ENCODE measurements at regions not wholly inside any gene's neighbourhood (a gene's known extent, or its start where the extent isn't known, plus 50 kb on each side); places are given as distances from the start of the nearest gene placed in this dataset.
A peak's percentile ranks its signal among the peaks of the same experiment; 100 is the strongest.

DNA sequence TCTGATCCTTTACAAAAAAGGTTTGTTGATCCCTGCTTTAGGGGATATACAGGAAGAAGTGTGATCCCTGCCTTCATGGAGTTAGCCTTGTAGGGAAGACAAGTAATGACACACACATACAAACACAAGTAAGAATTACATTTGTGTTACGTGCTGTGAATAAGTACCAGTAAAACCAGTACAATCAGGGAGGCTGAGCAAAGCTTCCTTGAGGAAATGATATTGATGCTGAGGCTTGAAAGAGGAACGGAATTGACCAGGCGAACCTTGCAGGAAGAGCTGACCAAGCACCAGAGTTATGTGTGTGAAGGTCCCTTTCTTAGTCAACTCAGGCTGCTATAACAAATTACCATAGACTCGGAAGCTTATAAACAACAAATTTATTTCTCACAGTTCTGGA, 83.6 kb upstream of the CACUL1 start:
- DNase-seq: no peak

- no peak for DNase-seq
Observed at GRCh38 chr10:118839348-118839747, 84.6 kb upstream of the CACUL1 start.

DNA sequence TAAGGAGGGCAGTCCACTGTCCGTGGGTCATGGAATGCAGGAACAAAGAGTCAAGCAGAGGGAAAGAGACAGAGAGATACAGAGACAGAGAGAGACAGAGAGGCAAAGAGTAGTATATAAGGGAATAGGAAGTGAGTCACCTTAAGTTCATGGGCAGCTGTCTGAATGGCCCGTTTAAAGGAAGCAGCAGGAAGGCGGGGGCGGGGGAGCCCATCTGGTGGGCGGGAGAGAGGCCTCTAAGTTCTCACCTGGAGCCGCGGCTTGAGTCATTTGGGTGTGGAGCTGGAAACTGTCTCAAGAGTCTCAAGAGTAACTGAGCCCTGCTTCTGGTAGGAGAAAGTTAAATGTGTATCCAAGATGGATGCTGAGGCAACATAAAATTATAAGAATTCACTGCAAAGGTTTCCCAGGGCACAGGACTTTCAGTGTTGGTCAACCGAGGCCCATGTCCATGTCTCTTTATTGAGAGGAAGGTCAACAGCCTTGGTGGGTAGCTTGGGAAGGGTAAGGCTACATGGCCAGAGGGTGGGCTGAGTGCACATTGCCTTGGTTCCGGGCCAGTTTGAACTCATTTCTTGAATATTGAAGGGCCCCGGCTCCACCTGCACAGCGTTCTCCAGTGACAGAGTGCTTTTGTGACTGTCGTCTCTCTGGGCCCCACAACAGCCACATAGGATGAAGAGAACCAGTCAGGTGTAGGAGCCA, 85.5 kb upstream of the CACUL1 start:
- peak; percentile 34 for DNase-seq

- no peak for DNase-seq
Observed at GRCh38 chr10:118840776-118841468, 86.2 kb upstream of the CACUL1 start.

DNA sequence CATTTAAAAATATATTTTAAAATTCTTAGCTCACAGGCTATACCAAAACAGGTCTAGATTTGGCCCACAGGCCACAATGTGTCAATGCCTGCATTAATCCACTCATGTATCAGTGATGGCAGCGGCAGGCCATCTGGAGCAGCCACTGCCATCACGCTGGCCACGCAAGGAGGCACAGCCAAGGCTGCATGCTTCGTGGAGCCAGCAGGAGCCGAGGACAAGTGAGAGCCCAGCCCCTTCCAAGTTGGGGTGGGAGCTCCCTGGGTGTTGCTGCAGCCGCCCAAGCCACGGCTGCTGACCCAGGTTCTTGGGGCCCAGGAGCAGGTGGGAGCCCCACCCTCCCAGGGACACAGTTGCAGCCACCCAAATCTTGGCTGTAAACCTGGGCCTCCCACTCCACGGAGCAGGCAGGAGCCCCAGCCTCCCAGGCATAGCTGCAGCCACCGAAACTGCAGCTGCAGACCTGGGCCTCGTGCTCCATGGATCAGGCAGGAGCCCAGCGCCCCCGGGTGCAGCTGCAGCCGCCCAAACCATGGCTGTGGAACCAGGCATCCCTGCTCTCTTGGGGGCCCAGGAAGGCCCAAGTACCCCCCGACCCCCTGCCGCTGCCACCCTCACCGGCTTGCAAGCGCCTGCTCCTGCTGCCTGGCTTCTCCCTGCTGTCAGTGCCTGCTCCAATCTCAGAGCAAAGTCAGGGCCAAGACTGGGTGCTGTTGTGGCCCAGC, 87.3 kb upstream of the CACUL1 start:
- DNase-seq: no peak

DNA sequence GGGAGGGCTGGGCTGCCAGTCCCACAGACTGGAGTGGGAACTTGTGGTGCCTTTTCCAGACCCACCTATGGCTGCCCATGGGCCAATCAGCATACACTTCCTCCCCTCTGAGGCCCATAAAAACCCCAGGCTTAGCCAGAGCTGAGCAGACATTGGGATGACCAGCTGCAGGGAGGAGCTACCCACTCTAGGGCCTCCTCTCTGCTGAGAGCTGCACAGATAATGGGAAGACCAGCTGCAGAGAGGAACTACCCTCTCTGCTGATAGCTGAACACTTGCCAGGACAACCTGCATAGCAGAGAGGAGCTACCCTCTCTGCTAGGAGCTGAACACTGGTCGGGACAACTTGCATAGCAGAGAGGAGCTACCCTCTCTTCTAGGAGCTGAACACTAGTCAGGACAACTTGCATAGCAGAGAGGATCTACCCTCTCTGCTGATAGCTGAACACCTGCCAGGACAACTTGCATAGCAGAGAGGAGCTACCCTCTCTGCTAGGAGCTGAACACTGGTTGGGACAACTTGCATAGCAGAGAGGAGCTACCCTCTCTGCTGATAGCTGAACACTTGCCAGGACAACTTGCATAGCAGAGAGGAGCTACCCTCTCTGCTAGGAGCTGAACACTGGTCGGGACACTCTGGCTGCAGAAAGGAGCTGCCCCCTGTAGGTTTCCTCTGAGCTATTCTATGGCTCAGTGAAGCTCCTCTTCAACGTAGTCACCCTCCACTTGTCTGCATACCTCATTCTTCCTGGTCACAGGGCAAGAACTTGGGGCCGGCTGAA, 88.3 kb upstream of the CACUL1 start:
- no peak for DNase-seq

- no peak for DNase-seq
Observed at GRCh38 chr10:118843647-118844265, 89.0 kb upstream of the CACUL1 start.

GRCh38 chr10:118844731-118845521, 90.2 kb upstream of the CACUL1 start:
- DNase-seq: no peak

- DNase-seq: no peak
Observed at GRCh38 chr10:118845776-118846175, 91.0 kb upstream of the CACUL1 start.

- DNase-seq: peak; percentile 58
Observed at GRCh38 chr10:118850418-118851061, 95.8 kb upstream of the CACUL1 start.

GRCh38 chr10:118851062-118852035, 96.6 kb upstream of the CACUL1 start:
- DNase-seq: no peak

- DNase-seq: no peak
Observed at GRCh38 chr10:118853916-118854315, 99.1 kb upstream of the CACUL1 start.

- DNase-seq: no peak
Observed at GRCh38 chr10:118856106-118856505, 101.3 kb upstream of the CACUL1 start.

DNA sequence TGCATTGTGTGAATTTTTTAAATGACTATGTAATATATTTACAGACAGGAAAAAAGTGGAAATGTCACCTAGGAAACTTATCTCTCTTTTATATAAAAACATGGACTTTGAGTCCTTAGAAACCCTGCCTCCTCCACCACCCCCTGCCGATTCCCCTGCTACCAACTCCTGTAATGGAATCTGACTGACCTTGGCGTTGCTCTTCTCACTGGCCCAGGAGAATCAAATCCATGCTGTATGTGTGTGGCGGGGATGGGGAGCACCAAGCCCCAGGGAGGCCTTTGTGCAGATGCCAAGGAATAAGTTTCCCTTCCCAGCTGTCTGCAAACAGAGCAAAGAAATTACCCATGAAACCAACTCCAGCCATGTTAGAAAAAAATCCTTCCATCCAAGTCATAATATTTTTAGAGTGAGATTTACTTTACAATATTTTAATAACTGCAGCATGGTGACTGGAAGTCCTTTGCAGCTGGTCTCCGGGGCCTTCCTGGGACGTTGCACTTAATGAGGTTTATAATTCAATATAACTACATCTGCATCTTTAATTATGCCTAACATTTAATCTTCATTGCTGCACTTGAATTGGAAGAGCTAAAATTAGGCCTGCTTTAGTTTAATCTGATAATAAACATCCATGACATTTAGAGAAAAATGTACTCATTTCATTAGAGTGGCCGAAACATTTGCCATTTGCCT, 111.4 kb upstream of the CACUL1 start:
- DNase-seq: no peak

DNA sequence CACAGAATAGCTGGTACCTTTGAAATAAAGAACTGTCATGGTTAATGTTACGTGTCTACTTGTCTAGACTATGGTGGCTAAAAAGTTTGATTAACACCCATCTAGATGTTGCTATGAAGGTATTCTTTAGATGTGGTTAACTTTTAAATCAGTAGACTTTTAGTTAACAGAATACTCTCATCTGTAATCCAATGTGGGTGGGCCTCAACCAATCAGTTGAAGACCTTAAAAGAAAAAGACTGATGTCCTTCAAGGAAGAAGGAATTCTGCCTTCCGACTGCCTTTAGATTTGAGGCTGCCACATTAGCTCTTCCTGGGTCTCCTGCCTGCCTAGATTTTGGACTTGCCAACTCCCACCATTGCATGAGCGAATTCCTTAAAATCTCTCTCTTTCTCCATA, 113.0 kb upstream of the CACUL1 start:
- DNase-seq: no peak

- DNase-seq: no peak
Observed at GRCh38 chr10:118868589-118868988, 113.8 kb upstream of the CACUL1 start.

GRCh38 chr10:118870467-118871243, 115.9 kb upstream of the CACUL1 start:
- DNase-seq: no peak

GRCh38 chr10:118871244-118871865, 116.6 kb upstream of the CACUL1 start:
- no peak for DNase-seq
